PC-9 (cell line): ENCODE measurements at regions not wholly inside any gene's neighbourhood (a gene's known extent, or its start where the extent isn't known, plus 50 kb on each side); places are given as distances from the start of the nearest gene placed in this dataset.

ENCODE experiments used
- BruUV-seq: library from RNA; stranded (reverse); fragments of 400-500 nt; replicated peaks from 2 replicates; lab custom pipeline; 2021; lab: Mats Ljungman, UMichigan
- CTCF ChIA-PET: fragments of 300-600 bp; sonication (Branson Sonifier 250); formaldehyde crosslinking; loops from one replicate; lab custom pipeline; 2022; ENCODE audit warnings: antibody characterized with exemption; lab: Charles Lee
- POLR2A ChIA-PET: fragments of 300-600 bp; sonication (Branson Sonifier 250); formaldehyde crosslinking; loops from one replicate; lab custom pipeline; 2022; ENCODE audit warnings: antibody characterized with exemption; ENCODE audit not compliant: unreplicated experiment; lab: Charles Lee
- DNase-seq, 2 experiments: peaks; one replicate each; pipeline versions ENCODE4 v3.0.0 to v3.0.0-alpha.2; 2015 to 2022; ENCODE audit warnings: mixed read lengths in 1 of 2
- H2AFZ ChIP-seq: fragments of 200-600 bp; sonication (generic); 2 replicates; pipeline ENCODE4 v1.8.1; 2017; ENCODE audit warnings: antibody characterized with exemption
- H3F3A ChIP-seq: fragments of 200-600 bp; sonication (generic); 2 replicates; pipeline ENCODE4 v1.8.1; 2017; ENCODE audit warnings: antibody characterized with exemption, mild to moderate bottlenecking, low read depth; ENCODE audit not compliant: insufficient read depth
- H3K27ac ChIP-seq: fragments of 200-600 bp; sonication (generic); 2 replicates; pipeline ENCODE4 v1.6.1; 2016; ENCODE audit warnings: mixed run types
- H3K27me3 ChIP-seq: fragments of 200-600 bp; sonication (generic); 2 replicates; pipeline ENCODE4 v1.6.1; 2016; ENCODE audit warnings: low read depth, mixed run types; ENCODE audit not compliant: insufficient read depth
- H3K36me3 ChIP-seq: fragments of 200-600 bp; sonication (generic); 2 replicates; pipeline ENCODE4 v1.6.1; 2016; ENCODE audit warnings: low read depth, mixed run types
- H3K4me1 ChIP-seq: fragments of 200-600 bp; sonication (generic); replicated peaks from 2 replicates; pipeline ENCODE4 v1.6.1; 2016; ENCODE audit warnings: mixed run types; ENCODE audit not compliant: insufficient read depth
- H3K4me2 ChIP-seq: fragments of 200-600 bp; sonication (generic); 2 replicates; pipeline ENCODE4 v1.6.1; 2017; ENCODE audit warnings: mixed run types
- H3K4me3 ChIP-seq: fragments of 200-600 bp; sonication (generic); 2 replicates; pipeline ENCODE4 v1.6.1; 2016; ENCODE audit warnings: mixed run types
- H3K79me2 ChIP-seq: fragments of 200-600 bp; sonication (generic); 2 replicates; pipeline ENCODE4 v1.6.1; 2017; ENCODE audit warnings: low read depth, mixed run types
- H3K9me2 ChIP-seq: fragments of 200-600 bp; sonication (generic); 2 replicates; pipeline ENCODE4 v1.8.1; 2017; ENCODE audit warnings: mild to moderate bottlenecking; ENCODE audit not compliant: insufficient read depth
- H3K9me3 ChIP-seq: fragments of 200-600 bp; sonication (generic); 2 replicates; pipeline ENCODE4 v1.8.1; 2016; ENCODE audit warnings: low read depth; ENCODE audit not compliant: insufficient read depth
- H4K20me1 ChIP-seq: fragments of 200-600 bp; sonication (generic); 2 replicates; pipeline ENCODE4 v1.8.1; 2017; ENCODE audit not compliant: insufficient read depth
- EZH2 ChIP-seq: fragments of 200-600 bp; sonication (generic); IDR thresholded peaks from 2 replicates; pipeline ENCODE4 v1.8.0; 2017; ENCODE audit warnings: antibody characterized with exemption, low read depth
- intact Hi-C: fragments of 100-400 bp; cut with micrococcal nuclease; formaldehyde crosslinking; loops from one replicate; pipeline ENCODE4 v1.10.0; 2022; ENCODE audit not compliant: unreplicated experiment
- TF ChIP-seq, protein P1 (sequence below): fragments of 200-600 bp; sonication (generic); conservative IDR thresholded peaks from 2 replicates; pipeline ENCODE4 v1.6.1; 2017; ENCODE audit warnings: mixed run types, antibody characterized with exemption, mild to moderate bottlenecking, moderate library complexity

DNA sequence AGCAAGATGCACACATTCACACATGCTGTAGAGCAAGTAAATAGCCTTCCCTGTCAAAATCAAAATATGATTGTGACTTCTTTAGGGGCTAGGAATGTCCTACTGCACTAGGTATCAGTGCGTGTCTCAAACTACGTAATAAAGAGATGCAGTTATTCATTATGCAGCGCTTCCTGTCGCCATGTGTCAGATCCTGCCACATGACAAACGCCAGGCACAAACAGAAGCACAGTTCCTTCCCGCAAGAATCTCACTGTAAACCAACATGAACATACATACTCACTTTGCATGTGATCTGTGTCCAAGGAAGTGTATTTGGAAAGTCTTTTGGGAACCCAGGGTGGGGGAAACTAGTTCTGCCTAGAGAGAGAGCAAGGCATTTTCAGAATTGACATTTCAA is 599.9 kb downstream of the RNF144A start:
- no peaks in the 10 kb centered on the region for H3K36me3 ChIP-seq
- no peak for DNase-seq
- intact Hi-C loops = no loop called here
- TF ChIP-seq, protein P1, sequence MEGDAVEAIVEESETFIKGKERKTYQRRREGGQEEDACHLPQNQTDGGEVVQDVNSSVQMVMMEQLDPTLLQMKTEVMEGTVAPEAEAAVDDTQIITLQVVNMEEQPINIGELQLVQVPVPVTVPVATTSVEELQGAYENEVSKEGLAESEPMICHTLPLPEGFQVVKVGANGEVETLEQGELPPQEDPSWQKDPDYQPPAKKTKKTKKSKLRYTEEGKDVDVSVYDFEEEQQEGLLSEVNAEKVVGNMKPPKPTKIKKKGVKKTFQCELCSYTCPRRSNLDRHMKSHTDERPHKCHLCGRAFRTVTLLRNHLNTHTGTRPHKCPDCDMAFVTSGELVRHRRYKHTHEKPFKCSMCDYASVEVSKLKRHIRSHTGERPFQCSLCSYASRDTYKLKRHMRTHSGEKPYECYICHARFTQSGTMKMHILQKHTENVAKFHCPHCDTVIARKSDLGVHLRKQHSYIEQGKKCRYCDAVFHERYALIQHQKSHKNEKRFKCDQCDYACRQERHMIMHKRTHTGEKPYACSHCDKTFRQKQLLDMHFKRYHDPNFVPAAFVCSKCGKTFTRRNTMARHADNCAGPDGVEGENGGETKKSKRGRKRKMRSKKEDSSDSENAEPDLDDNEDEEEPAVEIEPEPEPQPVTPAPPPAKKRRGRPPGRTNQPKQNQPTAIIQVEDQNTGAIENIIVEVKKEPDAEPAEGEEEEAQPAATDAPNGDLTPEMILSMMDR = no peak
- BruUV-seq = no TSS peak
- H3K9me3 ChIP-seq = no peaks in the 10 kb centered on the region
- ChIA-PET CTCF (no interaction called here), POLR2A (no interaction called here)
- no peaks in the 10 kb centered on the region for H3F3A ChIP-seq
- no peaks in the 10 kb centered on the region for H3K9me2 ChIP-seq
- no peak overlapping the region for H3K4me2 ChIP-seq
- 0 out of 2 replicates have a peak overlapping the region, but pooled peaks have one; percentile 29 for H2AFZ ChIP-seq
- no peaks in the 10 kb centered on the region for H3K79me2 ChIP-seq
- no peaks in the 10 kb centered on the region for H3K4me1 ChIP-seq
- no peaks in the 10 kb centered on the region for H4K20me1 ChIP-seq
- no peak overlapping the region for H3K4me3 ChIP-seq
- H3K27ac ChIP-seq = no peak overlapping the region
- no peaks in the 10 kb centered on the region for H3K27me3 ChIP-seq

DNA sequence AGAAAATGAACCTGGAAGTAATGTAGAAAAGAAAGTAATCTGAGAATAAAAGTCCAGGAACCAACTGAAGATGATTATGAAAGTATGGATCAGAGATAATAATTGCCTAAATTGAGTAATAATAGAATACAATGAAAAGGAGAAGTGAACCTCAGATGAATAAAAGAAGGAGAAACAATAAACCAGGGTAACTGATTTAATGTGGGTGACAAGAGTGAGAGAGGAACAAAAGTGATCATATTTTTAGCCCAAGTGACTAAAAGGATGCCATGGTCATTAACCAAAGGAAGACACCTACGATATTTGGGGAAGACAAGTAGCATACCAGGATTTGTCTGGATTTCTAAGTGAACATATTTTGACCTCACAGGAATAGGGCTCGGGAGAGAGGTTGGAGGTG is 600.6 kb downstream of the RNF144A start:
- Histone ChIP-seq H3K4me2 (no peak overlapping the region), H4K20me1 (no peaks in the 10 kb centered on the region), H3K79me2 (no peaks in the 10 kb centered on the region), H3K9me2 (no peaks in the 10 kb centered on the region), H3K4me3 (no peak overlapping the region), H3K27ac (no peak overlapping the region), H3K27me3 (no peaks in the 10 kb centered on the region), H2AFZ (no peak overlapping the region), H3K4me1 (no peaks in the 10 kb centered on the region), H3K36me3 (no peaks in the 10 kb centered on the region), H3K9me3 (no peaks in the 10 kb centered on the region), H3F3A (no peaks in the 10 kb centered on the region)
- DNase-seq = no peak
- BruUV-seq = no TSS peak
- TF ChIP-seq EZH2 = no peak
- TF ChIP-seq, protein P1 = no peak
- POLR2A ChIA-PET = no interaction called here
- intact Hi-C loops = no loop called here
- CTCF ChIA-PET = no interaction called here

DNA sequence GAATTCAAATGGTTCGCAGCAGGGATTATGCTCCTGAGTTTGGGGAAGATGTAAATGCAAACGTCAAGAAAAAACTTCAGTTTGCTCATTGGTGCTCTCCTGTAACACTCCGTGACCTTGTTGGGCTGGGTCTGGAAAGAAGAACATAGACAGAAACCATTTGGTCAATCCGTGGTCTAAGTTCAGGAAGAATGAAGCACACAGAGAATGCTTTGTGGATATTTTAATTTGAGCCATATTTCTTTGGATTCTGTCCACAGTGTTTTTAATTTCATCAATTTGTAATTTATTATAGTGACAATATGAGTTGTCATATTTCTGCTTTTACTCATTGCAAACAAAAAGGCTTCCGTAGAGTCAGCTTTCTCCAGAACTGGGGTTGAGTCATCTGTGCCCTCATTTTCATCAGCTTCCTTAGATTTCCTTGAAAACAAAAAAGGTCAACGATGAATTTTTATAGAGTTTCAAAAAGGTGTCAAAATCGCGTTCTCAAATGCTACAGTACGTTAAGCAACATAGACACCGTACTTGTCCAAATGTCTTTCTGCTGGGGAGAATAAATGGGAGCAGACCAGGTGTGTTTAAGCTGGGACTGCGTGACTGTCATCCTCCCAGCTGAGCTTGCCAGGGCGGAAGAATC is 606.4 kb downstream of the RNF144A start:
- no peaks in the 10 kb centered on the region for H3F3A ChIP-seq
- DNase-seq = no peak
- no peak overlapping the region for H3K4me2 ChIP-seq
- H3K27ac ChIP-seq = no peak overlapping the region
- intact Hi-C loops = no loop called here
- no peaks in the 10 kb centered on the region for H3K4me1 ChIP-seq
- H3K79me2 ChIP-seq = no peaks in the 10 kb centered on the region
- TF ChIP-seq, protein P1 = no peak
- no peak for TF ChIP-seq EZH2
- no peaks in the 10 kb centered on the region for H3K9me2 ChIP-seq
- no TSS peak for BruUV-seq
- H3K9me3 ChIP-seq = no peaks in the 10 kb centered on the region
- no peaks in the 10 kb centered on the region for H4K20me1 ChIP-seq
- POLR2A ChIA-PET = no interaction called here
- H3K4me3 ChIP-seq = no peak overlapping the region
- H3K36me3 ChIP-seq = no peaks in the 10 kb centered on the region
- H2AFZ ChIP-seq = peak overlapping the region; percentile 31; the same call in 1 of the 2 replicates
- CTCF ChIA-PET = no interaction called here
- H3K27me3 ChIP-seq = no peaks in the 10 kb centered on the region; the same call in 1 of the 2 replicates
